ENCODE measurements at regions not wholly inside any gene's neighbourhood (a gene's known extent, or its start where the extent isn't known, plus 50 kb on each side); places are given as distances from the start of the nearest gene placed in this dataset.
"Not testable (repeated sequence)": the region's sequence is repeated elsewhere in the genome, so short reads cannot be mapped to it uniquely, and the experiment has no call there.

DNA sequence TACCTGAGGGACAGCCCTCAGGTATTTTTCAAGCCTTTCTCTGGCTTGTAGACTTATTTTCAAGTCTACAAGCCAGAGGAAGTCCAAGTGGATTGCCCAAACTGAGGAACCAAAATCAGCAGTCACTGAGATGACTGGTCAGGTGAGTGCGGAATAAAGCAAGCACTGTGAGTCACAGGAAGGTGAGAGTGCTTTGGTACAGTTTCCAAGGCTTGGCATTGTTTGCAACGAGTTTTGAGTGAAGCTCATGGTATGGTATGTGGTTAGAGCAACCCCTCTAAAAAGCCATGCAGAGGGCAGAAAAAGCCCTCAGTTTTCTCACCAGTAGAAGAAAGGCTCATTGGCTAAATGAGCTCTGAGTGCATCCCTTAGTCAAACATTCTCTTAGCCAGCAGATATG is 112.8 kb upstream of the EOLA2 start:
- DNase-seq (ENCODE audit: low read depth in 4 of 4, low spot score in 3 of 4): no peak

DNA sequence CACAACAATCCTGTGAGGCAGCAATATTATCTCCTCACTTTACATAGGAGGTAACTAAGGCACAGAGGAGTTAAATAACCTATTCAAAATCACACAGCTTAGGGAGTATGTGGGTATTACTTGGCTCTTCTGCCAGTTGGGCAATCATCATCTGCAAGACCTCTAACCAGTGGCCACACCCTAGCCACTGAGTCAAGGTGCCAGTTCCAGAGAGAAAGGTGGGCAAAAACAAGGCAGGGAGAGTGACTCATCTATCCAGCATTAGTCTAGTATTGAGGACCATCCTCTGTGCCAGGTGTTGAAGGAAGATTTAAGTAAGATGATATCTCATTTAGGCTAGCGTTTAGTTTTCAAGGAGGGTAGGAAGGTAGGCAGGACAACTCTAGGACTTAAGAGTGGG is 113.9 kb upstream of the EOLA2 start:
- DNase-seq (ENCODE audit: low read depth in 4 of 4, low spot score in 3 of 4): no peak

DNA sequence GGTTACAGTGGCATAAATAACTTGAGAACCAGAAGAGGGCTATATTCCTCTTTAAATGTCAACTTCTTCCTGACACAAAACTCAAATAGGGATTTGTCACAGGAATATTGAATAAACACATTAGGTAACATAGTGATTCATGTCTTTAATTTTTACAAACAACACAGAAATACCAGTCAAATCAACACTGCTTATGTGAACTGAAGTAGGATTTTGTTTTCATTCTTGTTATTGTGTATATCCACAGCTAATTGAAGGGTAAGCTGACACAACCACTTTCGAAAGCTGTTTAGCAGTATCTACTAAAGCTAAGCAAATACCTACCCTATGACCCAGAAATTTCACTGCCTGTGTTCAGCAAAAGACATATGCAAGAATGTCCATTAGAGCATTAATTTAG is 120.4 kb upstream of the EOLA2 start:
- DNase-seq (ENCODE audit: low read depth in 4 of 4, low spot score in 3 of 4): no peak

DNA sequence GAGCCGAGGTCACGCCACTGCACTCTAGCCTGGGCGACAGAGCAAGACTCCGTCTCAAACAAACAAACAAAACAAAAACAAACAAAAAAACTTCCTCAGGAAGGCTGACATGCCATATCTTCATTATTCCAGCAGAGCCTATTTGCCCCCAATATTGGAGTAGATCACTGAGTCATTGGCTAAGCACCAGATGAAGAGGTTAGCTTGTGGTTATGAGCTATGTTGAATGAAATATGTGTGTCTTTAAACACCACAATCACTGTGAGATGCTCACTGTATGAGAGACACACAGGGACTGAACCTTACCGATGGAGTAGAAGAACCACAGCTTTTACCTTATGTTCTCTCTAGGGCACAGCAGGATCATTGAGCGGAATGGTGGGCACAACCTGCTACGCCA is 122.1 kb upstream of the EOLA2 start:
- no peak for DNase-seq (ENCODE audit: low read depth in 4 of 4, low spot score in 3 of 4)

DNA sequence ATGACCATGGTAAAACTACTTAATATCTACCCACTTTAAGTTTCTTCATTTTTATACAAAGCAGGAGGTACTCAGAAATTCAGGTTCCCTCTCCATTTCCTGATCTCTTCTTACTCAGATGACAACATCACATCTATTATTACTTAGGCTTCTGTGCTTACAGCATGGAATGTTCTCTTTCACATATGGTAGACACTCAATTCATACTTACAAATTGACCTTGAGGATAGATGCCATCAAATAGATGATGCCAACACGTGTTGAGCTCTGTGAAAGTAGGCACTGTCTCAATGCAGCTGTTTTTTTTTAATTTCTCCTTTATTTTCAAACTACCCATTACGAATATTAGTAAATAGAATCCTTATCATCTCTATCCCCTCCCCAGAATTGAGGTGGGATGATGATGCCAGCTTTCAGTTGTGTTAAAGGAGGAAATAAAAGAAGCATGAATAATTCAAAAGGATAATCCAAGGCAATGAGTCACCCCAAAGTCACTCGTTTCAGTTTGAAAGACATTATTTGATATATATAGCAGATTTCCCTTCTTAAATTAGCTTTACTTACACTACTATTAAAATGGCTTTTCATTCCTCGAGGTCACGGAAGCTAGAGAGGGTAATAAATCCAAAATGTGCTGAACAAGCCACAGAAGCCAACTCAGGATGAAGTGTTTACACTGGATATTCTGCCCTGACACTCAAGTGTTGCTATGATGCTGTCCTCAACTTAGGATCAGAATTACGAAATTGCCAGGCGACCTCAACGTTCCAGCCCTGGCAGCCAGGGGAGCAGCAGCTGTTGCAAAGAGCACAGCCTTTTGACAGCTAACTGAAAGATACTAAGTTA is 124.2 kb upstream of the EOLA2 start:
- no peak for DNase-seq (ENCODE audit: low read depth in 4 of 4, low spot score in 3 of 4)

DNA sequence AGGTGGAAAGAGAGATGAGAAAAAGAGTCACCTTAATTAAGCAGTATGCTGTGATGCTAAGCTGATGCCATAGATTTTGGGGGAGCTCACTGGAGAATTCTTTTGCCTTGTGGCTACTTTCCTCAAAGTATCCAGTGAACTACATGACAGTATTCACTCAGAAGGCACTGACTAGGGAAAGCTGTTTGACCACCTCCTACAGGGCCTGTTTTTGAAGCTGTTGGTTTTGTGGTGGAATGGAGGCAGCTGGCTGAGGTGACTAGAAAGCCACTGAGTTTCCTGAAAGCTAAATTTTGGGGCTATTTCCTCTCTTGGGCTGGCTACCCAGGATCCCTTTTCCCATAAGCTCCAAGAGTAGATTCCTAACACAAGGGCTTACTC is 124.8 kb upstream of the EOLA2 start:
- DNase-seq (ENCODE audit: low read depth in 4 of 4, low spot score in 3 of 4): no peak

DNA sequence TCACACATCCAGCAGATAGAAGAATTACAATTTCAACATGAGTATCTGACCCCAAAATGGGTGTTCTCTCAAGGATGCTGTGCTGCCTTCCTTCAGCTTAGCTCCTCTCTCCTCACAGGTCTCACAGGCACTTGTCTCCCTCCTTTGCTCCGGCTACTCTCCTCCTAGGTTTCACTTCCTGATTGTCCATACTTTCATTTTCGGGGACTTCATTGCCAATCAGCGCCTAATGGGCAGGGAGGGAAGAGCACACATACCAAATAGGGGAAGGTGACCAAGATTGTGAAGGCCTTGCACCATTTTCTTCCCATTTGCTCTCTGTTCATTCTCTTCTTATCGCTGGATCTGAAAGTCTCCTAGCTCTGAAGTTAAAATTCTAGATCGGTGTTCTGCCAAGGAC is 125.4 kb upstream of the EOLA2 start:
- DNase-seq (ENCODE audit: low read depth in 4 of 4, low spot score in 3 of 4): no peak

DNA sequence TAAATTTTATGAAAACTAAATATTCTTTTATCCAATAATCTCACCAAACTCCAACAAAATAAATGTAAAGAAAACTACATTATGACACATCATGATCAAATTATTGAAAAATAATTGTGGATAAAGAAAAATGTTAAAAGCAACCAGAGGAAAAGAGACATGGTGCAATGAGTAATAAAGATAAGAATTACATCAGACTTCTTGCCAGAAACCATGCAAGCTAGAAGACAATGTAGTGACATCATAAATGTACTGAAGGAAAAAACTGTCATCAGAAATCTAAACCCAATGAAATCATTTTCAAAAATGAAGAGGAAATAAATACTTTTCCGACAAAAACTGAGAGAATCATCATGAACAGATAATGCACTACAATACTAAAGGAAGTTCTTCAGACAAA is 135.9 kb upstream of the EOLA2 start:
- DNase-seq (ENCODE audit: low read depth in 4 of 4, low spot score in 3 of 4): no peak

DNA sequence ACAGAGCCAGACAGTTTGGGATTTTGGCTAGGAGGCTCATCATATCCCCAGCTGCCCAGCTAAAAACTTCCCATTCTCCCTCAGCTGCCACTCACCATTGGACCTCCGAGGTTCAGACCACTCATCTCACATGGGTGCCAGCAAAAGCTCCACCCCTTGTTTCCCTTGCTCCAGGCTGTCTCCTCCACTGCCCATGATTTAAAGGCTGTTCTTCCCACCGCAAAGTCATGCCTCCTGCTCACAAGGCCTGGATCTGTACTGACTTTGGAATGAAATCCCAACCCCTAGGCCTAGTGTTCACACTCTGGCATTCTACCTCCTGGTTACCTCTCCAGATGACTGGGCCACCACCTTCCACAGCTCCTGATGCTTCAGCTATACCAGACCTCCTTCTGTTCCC is 142.2 kb upstream of the EOLA2 start:
- DNase-seq (ENCODE audit: low read depth in 4 of 4, low spot score in 3 of 4): no peak

DNA sequence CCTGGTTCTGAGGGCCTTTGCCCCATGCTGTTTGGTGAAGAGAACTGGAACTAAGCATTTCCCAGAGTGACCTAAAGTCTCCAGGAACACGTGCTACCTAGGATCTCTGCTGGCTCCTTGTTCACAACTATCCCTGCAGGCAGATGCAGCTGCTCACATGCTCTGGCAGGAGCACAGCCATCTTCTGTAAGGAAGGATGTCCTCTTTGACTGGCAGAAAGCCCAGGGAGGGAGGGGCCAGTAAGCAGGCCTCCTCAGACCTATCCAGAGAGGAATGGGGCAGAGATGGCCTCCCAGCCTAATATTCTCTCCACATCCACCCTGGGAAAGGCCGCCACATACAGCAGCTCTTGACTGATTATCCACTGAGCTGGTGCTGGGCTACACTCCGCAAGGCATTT is 142.8 kb upstream of the EOLA2 start:
- no peak for DNase-seq (ENCODE audit: low read depth in 4 of 4, low spot score in 3 of 4)

DNA sequence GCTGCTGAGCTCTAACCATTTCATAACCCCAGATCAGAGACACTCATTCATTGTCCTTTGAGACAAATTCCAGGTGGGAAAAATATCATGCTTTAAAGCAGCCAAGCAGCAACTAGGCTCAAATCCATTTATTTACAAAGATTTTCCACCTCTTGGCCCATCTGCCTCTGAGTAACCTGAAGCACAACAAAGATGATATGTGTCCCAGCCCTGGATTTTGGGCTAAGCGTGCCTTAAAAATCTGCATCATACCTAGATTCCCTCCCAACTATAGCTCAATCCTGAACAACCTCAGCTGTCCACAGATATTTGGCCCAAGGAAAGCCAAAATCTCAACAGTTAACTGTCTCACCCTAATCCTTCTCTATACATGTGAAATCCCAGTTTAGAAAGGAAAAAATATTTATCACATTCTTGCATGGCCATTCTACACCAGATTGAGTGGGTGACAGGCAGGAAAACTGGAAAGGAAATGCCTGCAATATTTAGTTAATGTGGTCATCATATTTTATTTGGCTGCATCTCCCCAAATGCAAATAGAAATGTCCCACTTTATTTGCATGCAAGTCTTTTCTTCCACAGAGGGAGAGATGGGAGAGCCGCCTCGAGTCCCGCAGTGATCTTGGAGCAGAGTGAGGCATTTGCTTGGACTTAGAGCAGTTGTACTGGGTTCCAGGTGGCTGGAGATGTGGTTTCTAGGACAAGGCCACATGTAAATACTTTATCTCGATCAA is 146.4 kb upstream of the EOLA2 start:
- no peak for DNase-seq (ENCODE audit: low read depth in 4 of 4, low spot score in 3 of 4)

DNA sequence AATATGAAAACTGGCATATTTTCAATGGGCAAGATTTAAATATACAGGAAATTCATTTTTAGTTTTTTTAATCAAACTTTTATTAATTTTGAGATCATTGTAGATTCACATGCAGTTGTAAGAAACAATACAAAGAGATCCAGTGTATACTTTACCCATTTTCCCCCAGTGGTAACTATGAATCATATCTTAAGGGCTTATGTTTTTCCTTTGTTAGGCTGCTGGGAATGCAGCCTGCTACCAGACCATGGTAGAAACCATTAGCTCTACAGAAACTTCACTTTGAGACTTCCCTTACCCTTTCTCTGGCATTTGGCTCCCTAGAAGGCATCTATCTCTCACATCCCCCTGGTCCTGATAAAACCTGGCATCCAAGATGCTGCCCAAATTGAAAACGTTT is 147.6 kb upstream of the EOLA2 start:
- DNase-seq (ENCODE audit: low read depth in 4 of 4, low spot score in 3 of 4): no peak

DNA sequence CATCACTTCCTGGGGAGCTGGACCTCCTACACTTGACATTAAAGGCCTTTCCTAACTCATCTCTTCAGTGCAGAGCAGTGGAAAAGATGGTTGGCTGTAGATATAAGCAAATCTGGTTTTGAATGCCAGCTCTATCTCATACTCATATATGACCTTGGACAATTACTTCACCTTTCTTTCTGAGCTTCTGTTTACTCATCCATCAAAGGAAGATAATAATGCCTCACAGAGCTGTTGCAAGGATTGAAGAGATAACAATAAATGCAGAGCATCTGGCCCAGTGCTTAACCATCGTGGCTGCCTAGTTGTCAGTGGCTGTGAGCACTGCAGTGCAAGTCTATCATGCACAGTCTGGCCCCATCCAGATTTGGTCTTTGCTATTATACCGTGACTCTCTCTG is 148.1 kb upstream of the EOLA2 start:
- no peak for DNase-seq (ENCODE audit: low read depth in 4 of 4, low spot score in 3 of 4)

DNA sequence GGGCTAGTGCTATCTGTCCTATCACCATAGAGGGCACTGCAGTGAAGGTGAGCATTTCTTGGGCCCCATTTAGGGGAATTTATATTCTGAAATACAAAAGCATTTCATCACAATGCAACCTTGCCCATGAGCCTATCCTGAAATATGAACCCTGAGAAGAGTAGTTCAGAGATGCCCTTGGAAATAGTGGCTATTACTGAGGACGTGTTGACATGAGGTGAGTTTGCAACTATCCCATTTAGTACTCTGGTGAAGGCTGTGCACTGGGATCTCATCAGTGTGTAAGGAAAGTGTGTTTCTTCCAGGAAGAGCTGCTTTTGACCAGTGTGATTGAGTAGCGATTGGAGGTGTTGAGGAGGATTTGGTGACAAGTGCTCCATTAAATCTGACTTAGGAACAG is 149.3 kb upstream of the EOLA2 start:
- no peak for DNase-seq (ENCODE audit: low read depth in 4 of 4, low spot score in 3 of 4)

DNA sequence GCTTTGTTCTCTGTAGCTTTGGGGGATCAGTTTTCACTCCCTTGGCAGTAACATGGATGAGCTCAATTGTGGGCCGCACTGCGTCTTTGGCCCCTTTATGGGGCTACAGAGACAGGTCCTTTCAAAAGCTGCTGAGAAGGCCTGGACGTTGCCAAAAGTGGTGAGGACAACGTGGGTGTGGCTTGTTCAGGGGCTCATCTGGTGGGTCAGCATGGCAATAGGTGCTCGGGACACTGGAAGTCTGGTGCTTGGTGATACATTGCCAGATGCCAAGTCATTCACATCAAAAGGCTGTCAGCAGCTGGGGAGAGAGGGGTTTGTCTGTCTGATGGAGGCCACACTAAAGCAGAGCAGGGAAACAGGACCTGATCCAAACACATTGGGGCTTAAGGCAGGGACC is 149.8 kb upstream of the EOLA2 start:
- DNase-seq (ENCODE audit: low read depth in 4 of 4, low spot score in 3 of 4): no peak

DNA sequence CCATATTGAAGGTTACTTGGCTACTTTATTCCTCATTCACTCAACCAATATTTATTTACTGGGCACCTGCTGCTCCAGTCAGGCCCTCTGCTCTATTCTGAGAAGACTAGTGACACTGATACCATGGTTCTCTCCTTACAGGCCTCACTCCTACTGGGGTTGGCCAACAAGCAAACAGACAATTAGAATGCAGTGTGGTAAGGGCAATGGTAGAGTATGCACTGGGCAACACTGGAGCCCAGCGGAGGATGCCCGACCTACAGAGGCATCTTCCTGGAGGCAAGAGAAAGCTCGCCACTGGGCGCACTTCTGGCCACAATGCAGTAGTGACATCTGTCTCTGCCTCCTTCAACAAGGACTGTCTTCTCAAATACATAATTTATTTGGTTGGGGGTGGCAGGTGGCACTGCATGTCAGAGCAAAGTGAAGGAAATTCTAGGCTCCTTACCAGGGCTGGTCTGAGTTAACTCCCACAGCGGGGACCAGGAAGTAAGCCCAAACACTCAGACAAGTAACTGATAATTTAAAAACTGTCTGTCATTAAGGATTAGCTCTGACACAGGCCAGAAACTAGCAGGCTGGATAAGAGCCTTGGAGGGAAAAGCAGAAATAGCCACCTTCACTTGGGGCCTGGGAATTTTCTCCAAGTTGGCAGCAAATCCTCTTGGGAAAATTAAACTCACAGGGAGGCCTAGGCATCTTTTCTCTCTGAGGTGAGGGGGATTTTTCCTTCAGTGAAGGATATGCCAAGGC is 150.7 kb upstream of the EOLA2 start:
- no peak for DNase-seq (ENCODE audit: low read depth in 4 of 4, low spot score in 3 of 4)

DNA sequence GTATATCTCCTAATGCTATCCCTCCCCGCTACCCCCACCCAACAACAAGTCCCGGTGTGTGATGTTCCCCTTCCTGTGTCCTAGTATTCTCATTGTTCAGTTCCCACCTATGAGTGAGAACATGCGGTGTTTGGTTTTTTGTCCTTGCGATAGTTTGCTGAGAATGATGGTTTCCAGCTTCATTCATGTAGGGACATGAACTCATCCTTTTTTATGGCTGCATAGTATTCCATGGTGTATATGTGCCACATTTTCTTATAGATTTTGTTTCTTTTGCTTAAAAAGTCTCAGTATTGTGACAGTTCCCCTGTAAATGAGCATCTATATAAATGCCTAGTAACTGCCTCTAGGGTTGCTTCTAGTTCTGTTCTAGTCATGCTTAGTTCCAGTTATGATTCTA is 153.0 kb upstream of the EOLA2 start:
- DNase-seq (ENCODE audit: low read depth in 4 of 4, low spot score in 3 of 4): not testable (repeated sequence)

DNA sequence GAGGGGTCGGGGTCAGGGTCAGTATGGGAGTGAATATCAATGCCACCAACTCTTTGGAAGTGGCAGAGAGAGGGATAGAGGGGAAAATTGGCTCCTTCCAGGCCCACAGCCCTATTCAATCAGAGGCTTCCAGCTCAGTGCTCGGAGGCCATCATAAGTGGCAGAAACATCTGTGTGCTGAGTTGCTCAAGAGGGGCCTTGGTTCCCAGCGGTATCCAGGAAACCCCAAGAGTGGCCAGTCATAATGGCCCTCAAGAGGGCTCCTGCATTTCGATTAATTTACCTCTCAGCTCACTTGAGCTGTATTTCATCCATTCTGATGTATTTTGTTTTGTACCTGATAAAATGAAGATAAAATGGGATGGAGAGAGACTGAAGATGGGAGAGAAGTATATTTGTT is 154.3 kb upstream of the EOLA2 start:
- DNase-seq (ENCODE audit: low read depth in 4 of 4, low spot score in 3 of 4): no peak

DNA sequence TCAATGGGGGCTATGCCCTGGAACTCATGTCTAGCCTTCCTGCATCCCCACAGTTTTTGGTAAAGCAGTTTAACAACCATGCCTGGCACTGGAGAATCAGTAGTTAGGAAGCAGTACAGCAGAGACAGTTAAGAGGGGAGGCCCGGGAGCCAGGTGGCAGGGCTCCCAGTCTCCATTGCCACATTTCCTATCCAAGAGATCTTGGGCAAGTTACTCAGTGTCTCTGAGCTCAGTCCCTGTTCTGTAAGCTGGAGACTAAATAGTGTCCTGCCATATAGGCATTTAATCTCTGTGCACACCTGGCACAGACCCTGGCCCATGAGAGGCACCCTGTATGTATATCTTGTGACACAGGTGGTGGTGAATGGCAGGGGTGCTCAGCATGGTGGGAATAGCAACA is 156.1 kb upstream of the EOLA2 start:
- no peak for DNase-seq (ENCODE audit: low read depth in 4 of 4, low spot score in 3 of 4)

DNA sequence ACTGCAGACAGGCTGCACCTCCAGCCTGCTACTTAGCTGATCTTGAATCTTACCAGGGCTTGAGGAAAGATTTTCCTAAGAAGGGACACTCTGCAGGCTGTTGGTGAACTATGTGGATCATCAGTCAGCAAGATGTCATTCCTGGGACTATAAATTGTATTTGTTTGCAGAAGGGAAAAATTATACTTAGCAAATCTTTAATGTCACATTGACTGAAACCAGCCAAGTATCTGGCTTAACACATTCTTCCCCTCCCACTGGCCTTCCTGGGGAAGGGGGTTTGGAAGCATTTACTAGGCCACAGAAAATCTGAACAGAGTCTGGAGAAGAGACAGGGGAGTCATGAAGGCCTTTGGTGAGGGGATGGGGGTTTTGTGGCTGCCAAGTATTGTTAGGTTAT is 156.7 kb upstream of the EOLA2 start:
- DNase-seq (ENCODE audit: low read depth in 4 of 4, low spot score in 3 of 4): no peak

DNA sequence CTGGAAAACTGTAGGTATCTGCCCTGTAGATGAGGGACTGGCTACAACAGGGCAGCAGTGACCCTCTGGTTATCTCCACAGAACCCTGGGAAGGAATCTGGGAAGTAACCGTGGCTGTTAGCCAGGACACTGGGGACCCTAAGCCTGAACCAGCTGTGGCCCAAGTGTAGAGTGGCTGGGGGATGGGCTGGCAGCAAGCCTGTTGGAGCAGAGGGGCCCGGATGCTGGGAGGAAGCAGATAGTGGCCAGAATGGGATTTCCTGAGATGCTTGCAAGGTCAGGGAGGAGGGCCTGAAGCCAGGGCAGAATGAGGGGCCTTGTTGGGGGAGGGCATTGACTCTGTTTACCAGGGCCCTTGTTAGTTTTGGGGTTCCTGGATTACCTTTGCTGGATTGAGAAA is 161.0 kb upstream of the EOLA2 start:
- DNase-seq (ENCODE audit: low read depth in 4 of 4, low spot score in 3 of 4): no peak

DNA sequence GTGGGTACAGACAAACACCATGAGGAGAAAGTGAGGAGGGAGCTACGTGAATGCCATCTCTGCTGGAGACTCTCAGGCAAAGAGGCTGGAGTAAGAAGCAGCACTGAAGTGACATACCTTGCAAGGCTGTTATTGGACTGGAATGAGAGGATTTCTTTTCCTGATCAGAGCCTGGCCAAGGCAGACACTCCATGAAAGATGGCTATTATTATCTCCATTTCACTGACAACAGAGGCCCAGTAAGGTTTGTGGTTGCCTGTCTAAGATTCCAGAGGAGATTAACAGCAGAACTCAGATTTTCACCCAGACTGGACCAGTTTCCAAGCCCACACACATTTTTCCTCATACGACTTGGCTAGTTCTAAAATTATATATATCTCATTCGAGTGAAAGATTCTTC is 162.0 kb upstream of the EOLA2 start:
- DNase-seq (ENCODE audit: low read depth in 4 of 4, low spot score in 3 of 4): no peak

All from left renal pelvis (tissue), 4 donors.